Renal cortex interstitium (tissue), 11 donors: ENCODE measurements at regions not wholly inside any gene's neighbourhood (a gene's known extent, or its start where the extent isn't known, plus 50 kb on each side); places are given as distances from the start of the nearest gene placed in this dataset.
A peak's percentile ranks its signal among the peaks of the same experiment; 100 is the strongest.
"Not testable (repeated sequence)": the region's sequence is repeated elsewhere in the genome, so short reads cannot be mapped to it uniquely, and the experiment has no call there.

ENCODE experiments used
- DNase-seq, 11 donors: peaks; one replicate each; pipeline ENCODE4 v3.0.0-alpha.2; 2013; ENCODE audit warnings: low read depth in 9 of 11, low spot score in 4 of 11; ENCODE audit errors: extremely low read depth in 1 of 11

GRCh38 chr6:97347111-97347510, 64.1 kb upstream of the MMS22L start:
- DNase-seq: no peak

GRCh38 chr6:97361286-97361685, 78.3 kb upstream of the MMS22L start:
- no peak for DNase-seq

GRCh38 chr6:97364327-97364726, 81.3 kb upstream of the MMS22L start:
- DNase-seq: no peak

- not testable (repeated sequence) for DNase-seq
Observed at GRCh38 chr6:97382071-97382470, 99.1 kb upstream of the MMS22L start.

- DNase-seq: no peak
Observed at GRCh38 chr6:97392735-97393134, 109.7 kb upstream of the MMS22L start.

- peak; percentile 7 to 34 (median 21) for DNase-seq
Observed at GRCh38 chr6:97394160-97394748, 111.2 kb upstream of the MMS22L start.

- DNase-seq: no peak
Observed at GRCh38 chr6:97396880-97397279, 113.9 kb upstream of the MMS22L start.

GRCh38 chr6:97399208-97399607, 116.2 kb upstream of the MMS22L start:
- no peak for DNase-seq

GRCh38 chr6:97401533-97401932, 118.5 kb upstream of the MMS22L start:
- DNase-seq: no peak

GRCh38 chr6:97405818-97406409, 122.9 kb upstream of the MMS22L start:
- no peak for DNase-seq

GRCh38 chr6:97406633-97407032, 123.6 kb upstream of the MMS22L start:
- no peak for DNase-seq

GRCh38 chr6:97411610-97412009, 128.6 kb upstream of the MMS22L start:
- no peak for DNase-seq

GRCh38 chr6:97412511-97412910, 129.5 kb upstream of the MMS22L start:
- no peak for DNase-seq

- no peak for DNase-seq
Observed at GRCh38 chr6:97422171-97422570, 139.2 kb upstream of the MMS22L start.

- no peak for DNase-seq
Observed at GRCh38 chr6:97423190-97423589, 140.2 kb upstream of the MMS22L start.

- no peak for DNase-seq
Observed at GRCh38 chr6:97427648-97428047, 144.6 kb upstream of the MMS22L start.

- peak in 1 of 11 donors; percentile 3 for DNase-seq
Observed at GRCh38 chr6:97437087-97437486, 154.1 kb upstream of the MMS22L start.

GRCh38 chr6:97438011-97438671, 155.1 kb upstream of the MMS22L start:
- no peak for DNase-seq

GRCh38 chr6:97440590-97441176, 157.7 kb upstream of the MMS22L start:
- peak in 1 of 11 donors; percentile 7 for DNase-seq

GRCh38 chr6:97443408-97444080, 160.5 kb upstream of the MMS22L start:
- no peak for DNase-seq
